ENCODE measurements at regions not wholly inside any gene's neighbourhood (a gene's known extent, or its start where the extent isn't known, plus 50 kb on each side); places are given as distances from the start of the nearest gene placed in this dataset.

- H3K9me3 ChIP-seq (ENCODE audit: control insufficient read depth, insufficient read depth, low read length) = no peaks in the 10 kb centered on the region
- no CpG with 5 or more reads among the region's 1 CpG for WGBS (ENCODE audit: insufficient coverage)
- H3K4me1 ChIP-seq (ENCODE audit: control insufficient read depth, insufficient read depth, low read length) = peaks cover 11% of the 10 kb centered on the region
- no peak overlapping the region for H3K4me3 ChIP-seq (ENCODE audit: low read depth, low read length)
- H3K27me3 ChIP-seq (ENCODE audit: control insufficient read depth, insufficient read depth, low read length) = peaks cover 2% of the 10 kb centered on the region
- no peak for DNase-seq (ENCODE audit: low read depth in 4 of 6, low spot score in 6 of 6)
- H3K36me3 ChIP-seq (ENCODE audit: control insufficient read depth, insufficient read depth, low read length) = no peaks in the 10 kb centered on the region
- no peak overlapping the region for H3K27ac ChIP-seq (ENCODE audit: low read depth, low read length)
These were observed 167.9 kb upstream of the PGRMC2 start for GRCh38 chr4:128455480-128455879.

DNA sequence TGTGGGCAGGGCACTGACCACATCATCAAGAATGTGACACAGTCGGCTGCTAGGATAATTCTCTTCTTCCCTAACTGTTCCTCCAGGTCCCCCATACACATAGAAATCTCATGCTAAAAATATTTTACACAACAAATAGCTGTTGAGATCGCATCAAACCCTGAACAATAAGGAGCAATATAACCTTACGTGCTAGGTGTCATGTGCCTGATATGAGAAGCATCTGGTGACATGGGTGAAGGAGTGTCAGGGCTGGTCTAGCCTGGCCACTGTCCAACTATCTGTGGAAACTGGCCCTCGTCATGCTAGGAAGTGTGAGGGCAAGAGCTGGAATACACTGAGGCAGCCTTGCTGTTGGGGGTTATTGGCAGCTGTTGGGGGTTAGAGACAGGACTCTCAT is 167.3 kb upstream of the PGRMC2 start:
- Histone ChIP-seq H3K36me3 (ENCODE audit: control insufficient read depth, insufficient read depth, low read length) (no peaks in the 10 kb centered on the region), H3K4me1 (ENCODE audit: control insufficient read depth, insufficient read depth, low read length) (peaks cover 11% of the 10 kb centered on the region), H3K4me3 (ENCODE audit: low read depth, low read length) (no peak overlapping the region), H3K27me3 (ENCODE audit: control insufficient read depth, insufficient read depth, low read length) (peaks cover 3% of the 10 kb centered on the region), H3K27ac (ENCODE audit: low read depth, low read length) (no peak overlapping the region), H3K9me3 (ENCODE audit: control insufficient read depth, insufficient read depth, low read length) (no peaks in the 10 kb centered on the region)
- WGBS (ENCODE audit: insufficient coverage) = 94% methylated on average over 3 of the region's 4 CpGs
- no peak for DNase-seq (ENCODE audit: low read depth in 4 of 6, low spot score in 6 of 6)

DNA sequence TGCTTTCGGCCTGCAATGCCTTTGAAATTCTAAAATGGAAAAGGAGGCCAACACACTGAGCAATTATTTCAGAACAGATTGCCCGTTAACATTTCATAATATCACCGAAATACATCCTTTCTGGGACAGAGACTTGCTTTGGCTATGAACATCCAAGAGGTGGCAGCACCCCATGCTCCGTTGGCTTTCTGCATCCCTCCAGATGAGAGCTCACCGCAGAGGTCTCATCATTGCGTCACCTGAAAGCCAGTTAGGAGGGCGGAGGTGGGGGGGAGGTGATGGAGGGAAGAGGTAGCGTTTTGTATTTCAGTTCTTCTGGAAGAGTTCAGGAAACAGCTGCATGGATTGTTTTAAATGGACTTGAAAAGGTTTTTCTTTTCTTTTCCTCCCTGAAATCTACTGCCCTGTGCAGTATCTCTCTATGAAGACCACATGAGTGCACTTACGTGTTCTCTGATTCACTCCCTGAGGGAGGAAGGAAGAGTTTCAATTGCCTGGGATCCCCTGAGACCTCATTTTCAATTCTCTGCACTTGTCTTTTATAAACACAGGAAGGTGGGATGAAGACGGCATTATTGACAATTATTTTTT is 166.8 kb upstream of the PGRMC2 start:
- H3K27ac ChIP-seq (ENCODE audit: low read depth, low read length) = no peak overlapping the region
- peaks cover 11% of the 10 kb centered on the region for H3K4me1 ChIP-seq (ENCODE audit: control insufficient read depth, insufficient read depth, low read length)
- no peak overlapping the region for H3K4me3 ChIP-seq (ENCODE audit: low read depth, low read length)
- no peaks in the 10 kb centered on the region for H3K36me3 ChIP-seq (ENCODE audit: control insufficient read depth, insufficient read depth, low read length)
- H3K27me3 ChIP-seq (ENCODE audit: control insufficient read depth, insufficient read depth, low read length) = peaks cover 4% of the 10 kb centered on the region
- H3K9me3 ChIP-seq (ENCODE audit: control insufficient read depth, insufficient read depth, low read length) = no peaks in the 10 kb centered on the region
- peak in 5 of 6 donors; percentile 58 to 96 (median 64) for DNase-seq (ENCODE audit: low read depth in 4 of 6, low spot score in 6 of 6)
- WGBS (ENCODE audit: insufficient coverage) = 7% methylated on average over 8 of the region's 10 CpGs

DNA sequence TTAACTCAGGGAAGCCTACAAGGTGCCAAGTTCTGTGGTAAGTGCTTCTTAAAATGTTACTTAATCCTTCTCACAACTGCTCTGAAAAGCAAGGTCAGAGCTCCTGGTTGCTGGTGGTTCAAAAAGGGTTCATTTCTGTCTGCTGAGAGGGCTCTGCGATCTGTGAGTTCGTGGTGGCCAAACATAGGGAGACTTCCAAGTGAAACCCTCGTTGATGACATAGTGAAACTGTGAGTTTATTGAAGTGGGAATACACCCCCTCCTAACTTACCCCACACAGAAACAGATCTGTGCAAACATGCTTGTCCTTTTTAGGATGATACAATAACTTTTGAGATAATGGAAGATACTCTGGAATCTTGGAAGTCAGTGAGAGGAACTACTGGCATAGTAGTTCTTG is 164.8 kb upstream of the PGRMC2 start:
- Histone ChIP-seq H3K4me3 (ENCODE audit: low read depth, low read length) (no peak overlapping the region), H3K36me3 (ENCODE audit: control insufficient read depth, insufficient read depth, low read length) (no peaks in the 10 kb centered on the region), H3K27ac (ENCODE audit: low read depth, low read length) (no peak overlapping the region), H3K27me3 (ENCODE audit: control insufficient read depth, insufficient read depth, low read length) (peaks cover 4% of the 10 kb centered on the region), H3K9me3 (ENCODE audit: control insufficient read depth, insufficient read depth, low read length) (no peaks in the 10 kb centered on the region), H3K4me1 (ENCODE audit: control insufficient read depth, insufficient read depth, low read length) (peaks cover 11% of the 10 kb centered on the region)
- WGBS (ENCODE audit: insufficient coverage) = no CpG with 5 or more reads among the region's 3 CpGs
- DNase-seq (ENCODE audit: low read depth in 4 of 6, low spot score in 6 of 6) = no peak

GRCh38 chr4:128451270-128451905 is 163.8 kb upstream of the PGRMC2 start:
- no peak overlapping the region for H3K27ac ChIP-seq (ENCODE audit: low read depth, low read length)
- no peak for DNase-seq (ENCODE audit: low read depth in 4 of 6, low spot score in 6 of 6)
- H3K4me3 ChIP-seq (ENCODE audit: low read depth, low read length) = no peak overlapping the region
- no peaks in the 10 kb centered on the region for H3K9me3 ChIP-seq (ENCODE audit: control insufficient read depth, insufficient read depth, low read length)
- H3K27me3 ChIP-seq (ENCODE audit: control insufficient read depth, insufficient read depth, low read length) = peaks cover 4% of the 10 kb centered on the region
- 86% methylated on average over 4 of the region's 7 CpGs for WGBS (ENCODE audit: insufficient coverage)
- no peaks in the 10 kb centered on the region for H3K36me3 ChIP-seq (ENCODE audit: control insufficient read depth, insufficient read depth, low read length)
- H3K4me1 ChIP-seq (ENCODE audit: control insufficient read depth, insufficient read depth, low read length) = peaks cover 11% of the 10 kb centered on the region

DNA sequence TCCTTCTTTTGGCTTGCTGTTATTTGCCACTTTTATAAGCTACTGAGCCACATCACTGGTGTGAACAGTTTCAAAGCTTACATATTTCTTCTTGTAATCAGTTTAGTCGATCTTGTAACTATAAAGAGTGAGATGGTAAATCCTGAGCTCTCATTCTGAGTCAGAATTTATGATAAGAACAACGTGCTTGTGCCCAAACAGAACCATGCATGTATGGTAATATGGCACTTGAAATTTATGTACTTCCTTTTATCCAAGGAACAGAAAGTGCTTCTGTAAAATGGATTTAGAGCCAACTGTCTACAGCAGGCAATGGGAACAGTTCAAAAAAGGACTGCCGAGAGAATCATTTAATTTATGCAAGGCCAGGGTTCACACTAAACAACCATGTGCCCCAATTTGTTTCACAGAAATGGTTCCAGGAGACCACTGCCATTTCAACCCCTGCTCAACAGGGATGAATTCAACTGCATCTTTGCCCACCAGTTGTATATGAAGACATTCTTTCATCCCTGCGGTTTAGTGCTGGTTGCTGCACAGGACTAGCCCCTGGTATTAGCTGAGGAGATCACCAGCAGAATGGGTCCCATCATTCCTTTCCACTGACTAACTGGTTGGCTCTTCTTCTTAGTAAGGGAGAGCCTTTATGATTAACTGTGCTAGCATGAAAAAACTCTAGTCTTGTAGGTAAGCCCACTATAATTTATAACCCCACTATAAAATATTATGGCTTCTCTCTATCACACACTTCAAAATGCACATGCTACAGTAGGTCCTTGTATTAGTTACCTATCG is 162.9 kb upstream of the PGRMC2 start:
- peaks cover 2% of the 10 kb centered on the region for H3K9me3 ChIP-seq (ENCODE audit: control insufficient read depth, insufficient read depth, low read length)
- peaks cover 8% of the 10 kb centered on the region for H3K4me1 ChIP-seq (ENCODE audit: control insufficient read depth, insufficient read depth, low read length)
- H3K4me3 ChIP-seq (ENCODE audit: low read depth, low read length) = no peak overlapping the region
- WGBS (ENCODE audit: insufficient coverage) = 56% methylated on average over 4 of the region's 5 CpGs
- H3K27me3 ChIP-seq (ENCODE audit: control insufficient read depth, insufficient read depth, low read length) = peaks cover 3% of the 10 kb centered on the region
- no peaks in the 10 kb centered on the region for H3K36me3 ChIP-seq (ENCODE audit: control insufficient read depth, insufficient read depth, low read length)
- DNase-seq (ENCODE audit: low read depth in 4 of 6, low spot score in 6 of 6) = no peak
- H3K27ac ChIP-seq (ENCODE audit: low read depth, low read length) = no peak overlapping the region

DNA sequence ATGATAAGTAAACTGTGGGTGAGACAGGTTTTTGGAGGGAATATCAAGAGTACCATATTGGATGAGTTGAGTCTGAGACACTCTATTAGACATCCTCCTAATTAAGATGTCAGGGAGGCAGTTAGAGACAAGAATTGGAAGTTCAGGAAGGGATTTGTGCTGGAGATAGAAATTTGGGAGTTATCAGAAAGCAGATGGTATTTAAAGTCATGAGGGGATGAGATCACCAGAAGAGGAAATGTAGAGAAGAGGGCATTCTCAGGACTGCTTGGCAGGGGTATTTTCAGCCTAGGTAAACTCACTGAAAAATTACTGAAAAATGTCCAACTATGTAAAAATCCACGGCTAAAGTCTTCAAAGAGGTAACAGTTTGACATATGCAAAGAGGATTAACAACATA is 161.6 kb upstream of the PGRMC2 start:
- no CpG with 5 or more reads among the region's 1 CpG for WGBS (ENCODE audit: insufficient coverage)
- DNase-seq (ENCODE audit: low read depth in 4 of 6, low spot score in 6 of 6) = no peak
- H3K4me3 ChIP-seq (ENCODE audit: low read depth, low read length) = no peak overlapping the region
- peaks cover 2% of the 10 kb centered on the region for H3K27me3 ChIP-seq (ENCODE audit: control insufficient read depth, insufficient read depth, low read length)
- H3K9me3 ChIP-seq (ENCODE audit: control insufficient read depth, insufficient read depth, low read length) = peaks cover 3% of the 10 kb centered on the region
- H3K36me3 ChIP-seq (ENCODE audit: control insufficient read depth, insufficient read depth, low read length) = no peaks in the 10 kb centered on the region
- H3K4me1 ChIP-seq (ENCODE audit: control insufficient read depth, insufficient read depth, low read length) = peaks cover 3% of the 10 kb centered on the region
- no peak overlapping the region for H3K27ac ChIP-seq (ENCODE audit: low read depth, low read length)

DNA sequence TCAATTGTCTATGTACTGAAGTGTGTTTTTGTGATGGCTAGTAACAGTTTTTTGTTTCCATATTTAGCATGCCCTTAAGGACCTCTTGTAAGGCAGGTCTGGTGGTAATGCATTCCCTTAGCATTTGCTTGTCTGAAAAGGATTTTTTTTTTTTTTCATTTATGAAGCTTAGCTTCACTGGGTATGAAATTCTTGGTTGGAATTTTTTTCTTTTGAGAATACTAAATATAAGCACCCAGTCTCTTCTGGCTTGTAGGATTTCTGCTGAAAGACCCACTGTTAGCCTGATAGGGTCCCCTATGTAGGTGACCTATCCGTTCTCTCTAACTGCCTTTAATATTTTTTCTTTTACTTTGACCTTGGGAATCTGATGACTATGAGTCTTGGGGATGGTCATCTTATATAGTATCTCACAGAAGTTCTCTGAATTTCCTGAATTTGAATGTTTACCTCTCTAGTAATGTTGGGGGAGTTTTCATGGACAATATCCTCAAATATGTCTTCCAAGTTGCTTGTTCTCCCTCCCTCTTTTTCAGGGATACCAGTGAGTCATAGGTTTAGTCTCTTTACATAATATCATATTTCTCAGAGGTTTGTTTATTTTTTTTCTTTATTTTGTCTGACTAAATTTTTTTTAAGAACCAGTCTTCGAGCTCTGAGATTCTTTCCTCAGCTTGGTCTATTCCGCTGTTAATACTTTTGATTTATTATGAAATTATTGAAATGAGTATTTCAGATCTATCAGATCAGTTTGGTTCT is 157.1 kb upstream of the PGRMC2 start:
- DNase-seq (ENCODE audit: low read depth in 4 of 6, low spot score in 6 of 6) = no peak
- Histone ChIP-seq H3K4me3 (ENCODE audit: low read depth, low read length) (no peak overlapping the region), H3K9me3 (ENCODE audit: control insufficient read depth, insufficient read depth, low read length) (peaks cover 6% of the 10 kb centered on the region), H3K27ac (ENCODE audit: low read depth, low read length) (no peak overlapping the region), H3K4me1 (ENCODE audit: control insufficient read depth, insufficient read depth, low read length) (no peaks in the 10 kb centered on the region), H3K36me3 (ENCODE audit: control insufficient read depth, insufficient read depth, low read length) (no peaks in the 10 kb centered on the region), H3K27me3 (ENCODE audit: control insufficient read depth, insufficient read depth, low read length) (no peaks in the 10 kb centered on the region)
- no CpG with 5 or more reads among the region's 3 CpGs for WGBS (ENCODE audit: insufficient coverage)

GRCh38 chr4:128440923-128441322 is 153.3 kb upstream of the PGRMC2 start:
- no peaks in the 10 kb centered on the region for H3K27me3 ChIP-seq (ENCODE audit: control insufficient read depth, insufficient read depth, low read length)
- H3K27ac ChIP-seq (ENCODE audit: low read depth, low read length) = no peak overlapping the region
- H3K9me3 ChIP-seq (ENCODE audit: control insufficient read depth, insufficient read depth, low read length) = peaks cover 7% of the 10 kb centered on the region
- no peak overlapping the region for H3K4me3 ChIP-seq (ENCODE audit: low read depth, low read length)
- DNase-seq (ENCODE audit: low read depth in 4 of 6, low spot score in 6 of 6) = no peak
- WGBS (ENCODE audit: insufficient coverage) = 91% methylated on average over 4 of the region's 4 CpGs
- no peaks in the 10 kb centered on the region for H3K36me3 ChIP-seq (ENCODE audit: control insufficient read depth, insufficient read depth, low read length)
- no peaks in the 10 kb centered on the region for H3K4me1 ChIP-seq (ENCODE audit: control insufficient read depth, insufficient read depth, low read length)

All from spinal cord (tissue), 9 donors.